ENCODE measurements at regions not wholly inside any gene's neighbourhood (a gene's known extent, or its start where the extent isn't known, plus 50 kb on each side); places are given as distances from the start of the nearest gene placed in this dataset.

DNA sequence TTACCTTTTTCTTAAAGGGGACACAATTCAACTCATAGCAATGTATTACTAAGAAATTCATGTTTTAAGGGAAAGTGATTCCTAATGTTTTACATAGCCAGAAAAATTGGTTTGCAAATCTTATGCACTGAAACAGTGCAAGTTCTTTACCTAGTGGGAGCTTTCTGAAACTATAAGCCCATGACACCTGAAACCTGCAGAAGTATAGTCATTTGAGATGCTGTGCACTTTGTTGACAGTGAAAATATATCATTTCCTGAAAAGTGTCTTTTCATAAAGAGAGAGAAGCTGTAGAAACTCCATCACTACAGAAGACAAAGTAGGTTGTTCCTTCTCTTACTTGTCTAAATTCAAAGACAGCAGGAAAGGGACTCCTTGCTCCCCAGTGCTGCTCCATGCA lies 517.1 kb downstream of the LMO7 start:
- H3K36me3 ChIP-seq (replicated peaks; ENCODE audit: low read depth, low read length) = no peaks in the 10 kb centered on the region
- no peaks in the 10 kb centered on the region for H3K9me3 ChIP-seq (ENCODE audit: insufficient read depth, low read length)
- H3K27ac ChIP-seq (ENCODE audit: low read length) = no peak overlapping the region
- no peak overlapping the region for H3K4me3 ChIP-seq (ENCODE audit: low read length)
- H3K9ac ChIP-seq (ENCODE audit: low read length) = no peak overlapping the region
- no peak overlapping the region for H2AFZ ChIP-seq (ENCODE audit: low read depth, low read length)
- H3K27me3 ChIP-seq (ENCODE audit: low read depth, low read length) = no peaks in the 10 kb centered on the region
- no peak overlapping the region for H3K4me2 ChIP-seq (ENCODE audit: low read length)
- H3K79me2 ChIP-seq (ENCODE audit: low read length) = no peaks in the 10 kb centered on the region
- TF ChIP-seq EZH2phosphoT487 (IDR thresholded peaks at IDR 0.05; ENCODE audit: low read depth) = no peak
- TF ChIP-seq, protein P1, sequence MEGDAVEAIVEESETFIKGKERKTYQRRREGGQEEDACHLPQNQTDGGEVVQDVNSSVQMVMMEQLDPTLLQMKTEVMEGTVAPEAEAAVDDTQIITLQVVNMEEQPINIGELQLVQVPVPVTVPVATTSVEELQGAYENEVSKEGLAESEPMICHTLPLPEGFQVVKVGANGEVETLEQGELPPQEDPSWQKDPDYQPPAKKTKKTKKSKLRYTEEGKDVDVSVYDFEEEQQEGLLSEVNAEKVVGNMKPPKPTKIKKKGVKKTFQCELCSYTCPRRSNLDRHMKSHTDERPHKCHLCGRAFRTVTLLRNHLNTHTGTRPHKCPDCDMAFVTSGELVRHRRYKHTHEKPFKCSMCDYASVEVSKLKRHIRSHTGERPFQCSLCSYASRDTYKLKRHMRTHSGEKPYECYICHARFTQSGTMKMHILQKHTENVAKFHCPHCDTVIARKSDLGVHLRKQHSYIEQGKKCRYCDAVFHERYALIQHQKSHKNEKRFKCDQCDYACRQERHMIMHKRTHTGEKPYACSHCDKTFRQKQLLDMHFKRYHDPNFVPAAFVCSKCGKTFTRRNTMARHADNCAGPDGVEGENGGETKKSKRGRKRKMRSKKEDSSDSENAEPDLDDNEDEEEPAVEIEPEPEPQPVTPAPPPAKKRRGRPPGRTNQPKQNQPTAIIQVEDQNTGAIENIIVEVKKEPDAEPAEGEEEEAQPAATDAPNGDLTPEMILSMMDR (IDR thresholded peaks at IDR 0.05; ENCODE audit: low read depth, low read length) = no peak
- H3K4me1 ChIP-seq (ENCODE audit: low read length) = no peaks in the 10 kb centered on the region
- H4K20me1 ChIP-seq (ENCODE audit: insufficient read depth, low read length) = no peaks in the 10 kb centered on the region

DNA sequence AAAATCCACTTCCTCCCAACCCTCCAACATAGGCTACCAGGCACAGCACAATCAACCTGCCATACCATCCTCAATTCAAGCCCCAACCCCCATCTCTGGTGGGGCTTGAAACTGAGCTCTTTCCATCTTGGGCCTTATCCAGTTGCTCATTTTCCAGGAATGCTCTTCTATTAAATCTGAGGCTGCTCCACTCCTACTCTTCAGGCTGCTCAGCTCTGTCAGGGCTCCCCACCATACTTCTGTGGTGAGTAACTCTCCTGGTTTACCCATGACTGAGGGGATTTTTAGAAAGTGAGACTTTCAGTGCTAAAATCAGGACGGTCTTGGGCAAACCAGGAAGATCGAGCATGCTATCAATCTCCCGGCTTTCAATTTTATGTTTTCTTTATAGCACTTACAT lies 512.8 kb downstream of the LMO7 start:
- no peaks in the 10 kb centered on the region for H3K27me3 ChIP-seq (ENCODE audit: low read depth, low read length)
- TF ChIP-seq EZH2phosphoT487 (IDR thresholded peaks at IDR 0.05; ENCODE audit: low read depth) = no peak
- TF ChIP-seq, protein P1 (IDR thresholded peaks at IDR 0.05; ENCODE audit: low read depth, low read length) = no peak
- H4K20me1 ChIP-seq (ENCODE audit: insufficient read depth, low read length) = no peaks in the 10 kb centered on the region
- no peaks in the 10 kb centered on the region for H3K4me1 ChIP-seq (ENCODE audit: low read length)
- no peaks in the 10 kb centered on the region for H3K79me2 ChIP-seq (ENCODE audit: low read length)
- H3K4me3 ChIP-seq (ENCODE audit: low read length) = no peak overlapping the region
- no peak overlapping the region for H2AFZ ChIP-seq (ENCODE audit: low read depth, low read length)
- H3K9ac ChIP-seq (ENCODE audit: low read length) = no peak overlapping the region
- H3K27ac ChIP-seq (ENCODE audit: low read length) = no peak overlapping the region
- no peak overlapping the region for H3K4me2 ChIP-seq (ENCODE audit: low read length)
- H3K9me3 ChIP-seq (ENCODE audit: insufficient read depth, low read length) = no peaks in the 10 kb centered on the region
- no peaks in the 10 kb centered on the region for H3K36me3 ChIP-seq (replicated peaks; ENCODE audit: low read depth, low read length)

DNA sequence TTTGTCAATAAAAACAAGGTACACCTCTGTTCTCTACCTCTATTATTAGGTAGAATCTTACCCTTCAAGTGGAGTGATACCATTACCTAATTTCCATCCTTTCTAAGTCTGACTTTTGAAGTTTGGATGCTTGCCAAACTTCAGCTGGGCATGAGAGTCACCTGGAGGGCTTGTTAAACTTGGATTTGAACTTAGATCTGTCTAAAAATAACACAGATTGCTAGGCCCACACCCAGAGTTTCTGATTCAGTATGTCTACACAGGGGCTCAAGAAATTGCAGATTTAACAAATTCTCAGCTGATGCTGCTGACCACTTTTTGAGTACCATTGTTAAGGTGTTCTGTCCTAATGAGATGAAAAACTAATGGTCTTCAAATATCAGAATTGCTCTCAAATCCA lies 512.2 kb downstream of the LMO7 start:
- TF ChIP-seq, protein P1 (IDR thresholded peaks at IDR 0.05; ENCODE audit: low read depth, low read length) = no peak
- TF ChIP-seq EZH2phosphoT487 (IDR thresholded peaks at IDR 0.05; ENCODE audit: low read depth) = no peak
- H3K9me3 ChIP-seq (ENCODE audit: insufficient read depth, low read length) = no peaks in the 10 kb centered on the region
- no peak overlapping the region for H2AFZ ChIP-seq (ENCODE audit: low read depth, low read length)
- no peaks in the 10 kb centered on the region for H4K20me1 ChIP-seq (ENCODE audit: insufficient read depth, low read length)
- H3K4me3 ChIP-seq (ENCODE audit: low read length) = no peak overlapping the region
- H3K36me3 ChIP-seq (replicated peaks; ENCODE audit: low read depth, low read length) = no peaks in the 10 kb centered on the region
- H3K9ac ChIP-seq (ENCODE audit: low read length) = no peak overlapping the region
- H3K27ac ChIP-seq (ENCODE audit: low read length) = no peak overlapping the region
- H3K27me3 ChIP-seq (ENCODE audit: low read depth, low read length) = no peaks in the 10 kb centered on the region
- H3K4me2 ChIP-seq (ENCODE audit: low read length) = no peak overlapping the region
- no peaks in the 10 kb centered on the region for H3K79me2 ChIP-seq (ENCODE audit: low read length)
- H3K4me1 ChIP-seq (ENCODE audit: low read length) = no peaks in the 10 kb centered on the region

DNA sequence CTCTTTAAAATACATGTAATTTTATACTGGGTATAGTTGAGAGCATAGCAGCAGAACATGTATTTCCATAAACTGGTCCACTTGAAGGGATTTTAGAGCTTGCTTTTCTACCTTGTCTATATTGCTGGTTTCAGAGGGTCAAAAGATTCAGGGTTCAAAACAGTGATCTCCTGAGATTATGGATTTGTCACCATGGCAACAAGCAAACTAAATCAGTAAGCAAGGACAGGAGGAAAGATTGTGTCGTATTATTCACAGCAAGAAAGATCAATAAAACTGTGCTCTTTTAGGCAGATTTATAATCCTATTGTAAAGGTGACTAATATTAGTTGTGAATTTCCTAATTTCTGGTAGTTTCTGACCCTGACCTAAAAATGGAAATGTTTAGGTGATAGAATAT lies 496.4 kb downstream of the LMO7 start:
- H3K9ac ChIP-seq (ENCODE audit: low read length) = no peak overlapping the region
- H2AFZ ChIP-seq (ENCODE audit: low read depth, low read length) = no peak overlapping the region
- H4K20me1 ChIP-seq (ENCODE audit: insufficient read depth, low read length) = no peaks in the 10 kb centered on the region
- no peak overlapping the region for H3K4me3 ChIP-seq (ENCODE audit: low read length)
- H3K36me3 ChIP-seq (replicated peaks; ENCODE audit: low read depth, low read length) = no peaks in the 10 kb centered on the region
- H3K4me2 ChIP-seq (ENCODE audit: low read length) = no peak overlapping the region
- H3K79me2 ChIP-seq (ENCODE audit: low read length) = no peaks in the 10 kb centered on the region
- no peaks in the 10 kb centered on the region for H3K27me3 ChIP-seq (ENCODE audit: low read depth, low read length)
- TF ChIP-seq EZH2phosphoT487 (IDR thresholded peaks at IDR 0.05; ENCODE audit: low read depth) = no peak
- TF ChIP-seq, protein P1 (IDR thresholded peaks at IDR 0.05; ENCODE audit: low read depth, low read length) = no peak
- no peak overlapping the region for H3K27ac ChIP-seq (ENCODE audit: low read length)
- H3K9me3 ChIP-seq (ENCODE audit: insufficient read depth, low read length) = no peaks in the 10 kb centered on the region
- H3K4me1 ChIP-seq (ENCODE audit: low read length) = no peaks in the 10 kb centered on the region
